Endothelial cell of umbilical vein (primary cell): ENCODE measurements at regions not wholly inside any gene's neighbourhood (a gene's known extent, or its start where the extent isn't known, plus 50 kb on each side); places are given as distances from the start of the nearest gene placed in this dataset.

ENCODE experiments used
- BruUV-seq: library from RNA; stranded (reverse); fragments of 400-500 nt; replicated peaks from 2 replicates; lab custom pipeline; 2021; lab: Mats Ljungman, UMichigan
- CTCF ChIA-PET: fragments of 300-600, 350-600 bp; sonication (Branson Sonifier 250); formaldehyde crosslinking; loops from one replicate; lab custom pipeline; 2021; ENCODE audit warnings: antibody characterized with exemption, inconsistent platforms; lab: Charles Lee
- POLR2A ChIA-PET: fragments of 300-600, 350-600 bp; sonication (Branson Sonifier 250); formaldehyde crosslinking; loops from one replicate; lab custom pipeline; 2021; ENCODE audit warnings: antibody characterized with exemption, inconsistent platforms; lab: Charles Lee
- DNase-seq: peaks from one replicate; pipeline ENCODE4 v3.0.0-alpha.2; 2011; ENCODE audit warnings: low read depth, low spot score
- FAIRE-seq: peaks from 2 replicates; lab custom pipeline; 2011; peaks lifted over from hg19 to GRCh38; lab: Jason Lieb, UNC
- H2AFZ ChIP-seq: 2 replicates; pipeline ENCODE4 v1.6.0; 2012; ENCODE audit warnings: low read depth, low read length, control low read depth, inconsistent platforms
- H3K27ac ChIP-seq: 2 replicates; pipeline ENCODE4 v1.5.1; 2011; ENCODE audit warnings: low read depth, mild to moderate bottlenecking, control low read depth, low read length, moderate library complexity; ENCODE audit not compliant: insufficient read depth
- H3K27me3 ChIP-seq, 2 experiments: 2 replicates each; pipeline versions ENCODE4 v1.6.0 to v1.6.1; 2011; ENCODE audit warnings: low read length in 2 of 2, mixed read lengths in 1 of 2; ENCODE audit not compliant: control insufficient read depth in 2 of 2, insufficient read depth in 2 of 2
- H3K36me3 ChIP-seq, 2 experiments: 2 replicates in 1 of 2; 3 replicates in 1 of 2; pipeline ENCODE4 v1.5.1; 2011; ENCODE audit warnings: low read length in 2 of 2, mild to moderate bottlenecking in 1 of 2, moderate library complexity in 1 of 2; ENCODE audit not compliant: control insufficient read depth in 2 of 2, insufficient read depth in 2 of 2; ENCODE audit errors: extremely low read depth in 1 of 2
- H3K4me1 ChIP-seq: 3 replicates; pipeline ENCODE4 v1.5.1; 2011; ENCODE audit warnings: mild to moderate bottlenecking, low read length; ENCODE audit not compliant: control insufficient read depth, insufficient read depth; ENCODE audit errors: extremely low read depth
- H3K4me2 ChIP-seq: 2 replicates; pipeline ENCODE4 v1.6.1; 2011; ENCODE audit warnings: low read length, control low read depth, mixed read lengths; ENCODE audit not compliant: insufficient read depth
- H3K4me3 ChIP-seq, 3 experiments: fragments of 200-600 bp in 1 of 3; sonication (generic), shearing (Covaris generic) in 1 of 3; replicated peaks in 1 of 3; 2 replicates each; pipeline ENCODE4 v1.5.1; 2011 to 2016; ENCODE audit warnings: control low read depth in 3 of 3, low read length in 3 of 3, mild to moderate bottlenecking in 2 of 3, inconsistent platforms in 1 of 3, low read depth in 1 of 3, moderate library complexity in 1 of 3; ENCODE audit not compliant: insufficient read depth in 1 of 3
- H3K79me2 ChIP-seq: 2 replicates; pipeline ENCODE4 v1.6.0; 2012; ENCODE audit warnings: low read length, inconsistent platforms; ENCODE audit not compliant: control insufficient read depth, insufficient read depth
- H3K9ac ChIP-seq: replicated peaks from 2 replicates; pipeline ENCODE3; 2011; ENCODE audit warnings: low read length, control low read depth; ENCODE audit not compliant: insufficient read depth; ENCODE audit errors: extremely low read depth
- H3K9me1 ChIP-seq: replicated peaks from 3 replicates; pipeline ENCODE4 v1.6.0; 2011; ENCODE audit warnings: mild to moderate bottlenecking, low read length; ENCODE audit not compliant: control insufficient read depth, insufficient read depth; ENCODE audit errors: extremely low read depth
- H3K9me3 ChIP-seq: replicated peaks from 2 replicates; pipeline ENCODE4 v1.5.1; 2012; ENCODE audit warnings: low read length, inconsistent platforms; ENCODE audit not compliant: control insufficient read depth, insufficient read depth
- H4K20me1 ChIP-seq: replicated peaks from 2 replicates; pipeline ENCODE3; 2011; ENCODE audit warnings: mild to moderate bottlenecking, low read length; ENCODE audit not compliant: control insufficient read depth, insufficient read depth; ENCODE audit errors: extremely low read depth
- EZH2 ChIP-seq: IDR thresholded peaks from 2 replicates; pipeline ENCODE4 v1.6.1; 2012; ENCODE audit warnings: borderline replicate concordance, low read depth, mild to moderate bottlenecking, moderate library complexity, low read length, inconsistent platforms; ENCODE audit not compliant: severe bottlenecking
- FOS ChIP-seq: IDR thresholded peaks from 2 replicates; pipeline ENCODE4 v1.6.1; 2011; ENCODE audit warnings: mild to moderate bottlenecking, low read length, moderate library complexity, borderline replicate concordance; ENCODE audit not compliant: insufficient read depth
- GATA2 ChIP-seq: IDR thresholded peaks from 2 replicates; pipeline ENCODE4 v1.7.0; 2011; ENCODE audit warnings: low read depth, mild to moderate bottlenecking, moderate library complexity, mixed read lengths, low read length; ENCODE audit not compliant: insufficient read length, insufficient read depth
- JUN ChIP-seq: IDR thresholded peaks from 2 replicates; pipeline ENCODE4 v1.6.1; 2011; ENCODE audit warnings: borderline replicate concordance, low read depth; ENCODE audit not compliant: insufficient read length, insufficient read depth
- MYC ChIP-seq: IDR thresholded peaks from one replicate; pipeline ENCODE4 v1.6.1; 2011; ENCODE audit warnings: mild to moderate bottlenecking, low read depth, low read length
- POLR2A ChIP-seq: IDR thresholded peaks from 2 replicates; pipeline ENCODE4 v1.6.1; 2012; ENCODE audit warnings: low read depth, mild to moderate bottlenecking, control low read depth, low read length
- POLR2AphosphoS5 ChIP-seq: IDR thresholded peaks from 2 replicates; pipeline ENCODE4 v1.6.1; 2012; ENCODE audit warnings: low read depth, mild to moderate bottlenecking, control low read depth, low read length, moderate library complexity; ENCODE audit not compliant: insufficient read depth
- dilution Hi-C: fragments of 300-500 bp; cut with MboI; formaldehyde crosslinking; loops from one replicate; pipeline ENCODE4 v1.15.0; 2019; ENCODE audit warnings: low sequenced_read_pairs; ENCODE audit not compliant: extremely low pct_ligation_motif_present
- intact Hi-C: fragments of 100-400 bp; cut with micrococcal nuclease; formaldehyde crosslinking; loops from one replicate; pipeline ENCODE4 v1.10.0; 2022
- TF ChIP-seq, protein P1 (sequence below): IDR thresholded peaks from 2 replicates; pipeline ENCODE4 v1.6.1; 2011; ENCODE audit not compliant: insufficient read depth, insufficient read length
- TF ChIP-seq, protein P2 (sequence below), 2 donors: IDR thresholded peaks; 1 replicate in 1 of 2; 2 replicates in 1 of 2; pipeline ENCODE4 v1.5.1; 2011; ENCODE audit warnings: low read length in 2 of 2, mild to moderate bottlenecking in 2 of 2, moderate library complexity in 2 of 2, control low read depth in 1 of 2, inconsistent platforms in 1 of 2, low read depth in 1 of 2; ENCODE audit not compliant: insufficient read depth in 1 of 2; ENCODE audit errors: extremely low read depth in 1 of 2

DNA sequence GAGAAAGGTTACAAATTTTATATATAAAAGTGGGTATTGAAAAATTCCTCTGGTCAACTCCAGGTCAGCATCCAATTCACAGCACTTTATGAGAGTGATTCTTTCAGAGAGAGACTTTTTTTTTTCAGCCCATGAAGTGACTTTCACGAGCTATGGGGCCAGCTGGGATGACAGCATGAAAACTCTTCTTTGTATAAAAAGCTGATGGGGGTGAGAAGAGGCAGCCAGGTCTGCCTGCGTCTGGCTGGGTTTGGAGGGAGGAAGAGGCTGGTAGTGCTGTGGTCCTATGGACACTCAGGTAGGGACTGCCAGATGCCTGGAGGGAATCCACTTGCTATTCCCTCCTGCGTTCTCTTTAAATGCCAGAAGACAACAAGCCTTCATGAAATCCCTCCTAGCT lies 250.6 kb downstream of the UTP18 start:
- Histone ChIP-seq H3K4me1 (no peaks in the 10 kb centered on the region), H3K27me3 (no peaks in the 10 kb centered on the region), H3K4me3 (no peak overlapping the region), H3K79me2 (no peaks in the 10 kb centered on the region), H3K9me3 (no peaks in the 10 kb centered on the region), H4K20me1 (no peaks in the 10 kb centered on the region), H3K36me3 (no peaks in the 10 kb centered on the region), H3K4me2 (no peak overlapping the region), H2AFZ (no peak overlapping the region), H3K9me1 (no peaks in the 10 kb centered on the region), H3K9ac (no peak overlapping the region), H3K27ac (no peak overlapping the region)
- no peak for DNase-seq
- ChIA-PET CTCF (no interaction called here), POLR2A (no interaction called here)
- TF ChIP-seq, protein P1, sequence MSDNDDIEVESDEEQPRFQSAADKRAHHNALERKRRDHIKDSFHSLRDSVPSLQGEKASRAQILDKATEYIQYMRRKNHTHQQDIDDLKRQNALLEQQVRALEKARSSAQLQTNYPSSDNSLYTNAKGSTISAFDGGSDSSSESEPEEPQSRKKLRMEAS = no peak
- TF ChIP-seq GATA2 = no peak
- no peak for TF ChIP-seq JUN
- no peak for TF ChIP-seq MYC
- TF ChIP-seq, protein P2, sequence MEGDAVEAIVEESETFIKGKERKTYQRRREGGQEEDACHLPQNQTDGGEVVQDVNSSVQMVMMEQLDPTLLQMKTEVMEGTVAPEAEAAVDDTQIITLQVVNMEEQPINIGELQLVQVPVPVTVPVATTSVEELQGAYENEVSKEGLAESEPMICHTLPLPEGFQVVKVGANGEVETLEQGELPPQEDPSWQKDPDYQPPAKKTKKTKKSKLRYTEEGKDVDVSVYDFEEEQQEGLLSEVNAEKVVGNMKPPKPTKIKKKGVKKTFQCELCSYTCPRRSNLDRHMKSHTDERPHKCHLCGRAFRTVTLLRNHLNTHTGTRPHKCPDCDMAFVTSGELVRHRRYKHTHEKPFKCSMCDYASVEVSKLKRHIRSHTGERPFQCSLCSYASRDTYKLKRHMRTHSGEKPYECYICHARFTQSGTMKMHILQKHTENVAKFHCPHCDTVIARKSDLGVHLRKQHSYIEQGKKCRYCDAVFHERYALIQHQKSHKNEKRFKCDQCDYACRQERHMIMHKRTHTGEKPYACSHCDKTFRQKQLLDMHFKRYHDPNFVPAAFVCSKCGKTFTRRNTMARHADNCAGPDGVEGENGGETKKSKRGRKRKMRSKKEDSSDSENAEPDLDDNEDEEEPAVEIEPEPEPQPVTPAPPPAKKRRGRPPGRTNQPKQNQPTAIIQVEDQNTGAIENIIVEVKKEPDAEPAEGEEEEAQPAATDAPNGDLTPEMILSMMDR (IDR thresholded peaks at IDR 0.05; ENCODE audit: extremely low read depth in 1 of 2, insufficient read depth in 1 of 2, low read depth in 1 of 2, low read length in 2 of 2) = no peak
- no peak for TF ChIP-seq FOS
- TF ChIP-seq POLR2A = no peak
- no peak for TF ChIP-seq POLR2AphosphoS5
- no peak for TF ChIP-seq EZH2
- dilution Hi-C loops = no loop called here
- BruUV-seq = no TSS peak
- FAIRE-seq = no peak
- intact Hi-C loops = no loop called here
